CD4-positive, alpha-beta T cell treated with Interleukin-17A for 1 hour (primary cell): ENCODE measurements at regions not wholly inside any gene's neighbourhood (a gene's known extent, or its start where the extent isn't known, plus 50 kb on each side); places are given as distances from the start of the nearest gene placed in this dataset.

Source experiments
- DNase-seq: peaks from one replicate; pipeline ENCODE4 v3.0.0-alpha.2; 2020

DNA sequence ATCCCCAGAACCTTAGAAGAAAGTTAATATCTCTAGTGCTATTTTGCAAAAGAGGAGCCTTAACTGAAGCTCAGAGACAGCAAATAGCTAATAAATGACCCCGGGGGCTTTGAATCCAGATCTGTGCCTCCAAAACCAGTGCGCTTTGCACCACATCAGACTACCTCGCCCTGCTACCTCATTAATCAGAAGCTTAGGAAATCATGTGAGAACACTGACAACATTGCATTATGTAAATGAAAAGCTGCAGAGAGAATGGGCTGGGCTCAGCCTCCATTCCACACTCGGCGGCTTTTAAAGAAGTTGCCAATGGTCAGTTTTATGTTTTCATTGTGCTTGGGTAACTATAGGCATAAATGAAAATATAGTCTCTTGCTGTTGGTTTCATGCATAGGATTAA, 54.0 kb upstream of the STMND1 start:
- no peak for DNase-seq

GRCh38 chr6:17045581-17046322, 56.1 kb upstream of the STMND1 start:
- no peak for DNase-seq

DNA sequence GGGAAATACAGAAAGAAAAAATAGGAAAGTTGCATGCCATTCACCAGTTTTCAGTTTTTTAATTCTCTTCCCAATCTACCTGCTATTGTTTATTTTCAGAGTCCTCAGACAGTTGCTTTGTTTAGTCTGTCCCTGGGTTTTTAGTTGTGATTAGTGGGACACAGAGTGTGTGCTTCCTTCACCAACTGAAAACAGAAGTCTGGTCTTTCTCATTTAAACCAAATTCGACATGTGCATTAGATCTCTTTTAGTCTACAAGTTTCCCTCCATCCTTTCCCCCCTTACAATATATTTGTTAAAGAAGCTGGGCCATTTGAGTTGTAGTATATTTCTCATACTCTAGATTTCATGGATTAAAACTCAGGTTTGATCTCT, 58.7 kb upstream of the STMND1 start:
- DNase-seq: no peak

GRCh38 chr6:17042422-17043147, 59.3 kb upstream of the STMND1 start:
- DNase-seq: no peak

DNA sequence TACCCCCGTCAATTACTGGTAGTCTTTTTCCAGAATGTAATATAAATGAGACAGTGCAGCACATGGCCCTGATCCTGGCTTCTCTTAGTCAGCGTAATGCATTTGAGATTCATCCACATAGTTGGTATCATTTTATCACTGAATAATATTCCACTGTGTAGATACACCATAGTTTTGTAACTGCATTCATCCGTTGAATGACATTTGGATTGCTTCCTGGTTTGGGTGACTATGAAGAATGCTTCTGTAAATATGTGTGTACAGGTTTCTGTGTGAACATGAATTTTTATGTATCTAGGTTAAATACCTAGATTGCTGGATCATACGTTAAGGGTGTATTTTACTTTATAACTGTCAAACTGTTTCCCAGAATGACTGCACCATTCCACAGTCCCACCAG, 62.6 kb upstream of the STMND1 start:
- DNase-seq: no peak

GRCh38 chr6:17038316-17038715, 63.5 kb upstream of the STMND1 start:
- no peak for DNase-seq

GRCh38 chr6:17036065-17036393, 65.8 kb upstream of the STMND1 start:
- no peak for DNase-seq

- no peak for DNase-seq
Observed at GRCh38 chr6:17035257-17036064, 66.4 kb upstream of the STMND1 start.

GRCh38 chr6:17033746-17034145, 68.1 kb upstream of the STMND1 start:
- DNase-seq: no peak

- no peak for DNase-seq
Observed at GRCh38 chr6:17032988-17033634, 68.7 kb upstream of the STMND1 start.

GRCh38 chr6:17032590-17032987, 69.3 kb upstream of the STMND1 start:
- no peak for DNase-seq

DNA sequence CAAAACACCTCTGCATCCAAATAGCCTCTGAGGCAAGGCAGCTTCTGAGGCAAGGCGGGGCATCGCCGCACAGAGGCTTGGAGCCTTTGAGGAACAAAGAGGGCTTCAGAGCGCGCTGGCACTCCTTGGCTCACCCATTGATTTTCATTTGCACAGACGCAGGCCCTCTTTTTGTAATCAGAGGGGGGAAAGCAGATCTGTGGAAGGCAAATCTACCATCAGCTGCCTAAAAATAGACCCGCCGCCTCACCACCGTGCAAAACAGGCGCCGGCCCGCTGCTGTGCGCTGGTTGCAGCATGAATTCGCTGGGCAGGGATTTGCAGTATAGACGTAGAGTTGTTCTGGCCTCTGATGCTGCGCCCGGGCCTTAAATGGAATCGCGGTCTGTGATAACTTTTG, 69.9 kb upstream of the STMND1 start:
- DNase-seq: no peak

GRCh38 chr6:17027441-17027840, 74.4 kb upstream of the STMND1 start:
- no peak for DNase-seq

GRCh38 chr6:17022604-17023003, 79.2 kb upstream of the STMND1 start:
- no peak for DNase-seq

DNA sequence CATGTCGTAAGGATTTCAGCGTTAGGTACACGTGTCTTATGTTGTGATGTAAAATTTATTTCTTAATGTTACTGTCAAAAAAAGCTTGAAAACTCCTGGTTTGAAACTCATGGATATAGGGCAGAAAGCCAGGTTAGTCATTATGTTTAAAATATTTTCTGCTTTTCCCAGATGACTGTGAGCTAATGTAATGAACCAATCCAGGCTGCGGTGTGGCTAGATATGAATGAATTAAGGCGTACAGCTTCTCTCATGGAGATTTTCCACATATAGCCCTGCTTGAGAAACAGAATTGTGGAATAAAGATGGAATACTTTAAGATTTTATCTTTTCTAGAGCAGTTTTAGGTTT, 80.3 kb upstream of the STMND1 start:
- no peak for DNase-seq

- no peak for DNase-seq
Observed at GRCh38 chr6:17020889-17021538, 80.8 kb upstream of the STMND1 start.

GRCh38 chr6:17018425-17018824, 83.4 kb upstream of the STMND1 start:
- DNase-seq: no peak

- no peak for DNase-seq
Observed at GRCh38 chr6:17017416-17017815, 84.4 kb upstream of the STMND1 start.

GRCh38 chr6:17015551-17016381, 86.1 kb upstream of the STMND1 start:
- peak; percentile 78 for DNase-seq

DNA sequence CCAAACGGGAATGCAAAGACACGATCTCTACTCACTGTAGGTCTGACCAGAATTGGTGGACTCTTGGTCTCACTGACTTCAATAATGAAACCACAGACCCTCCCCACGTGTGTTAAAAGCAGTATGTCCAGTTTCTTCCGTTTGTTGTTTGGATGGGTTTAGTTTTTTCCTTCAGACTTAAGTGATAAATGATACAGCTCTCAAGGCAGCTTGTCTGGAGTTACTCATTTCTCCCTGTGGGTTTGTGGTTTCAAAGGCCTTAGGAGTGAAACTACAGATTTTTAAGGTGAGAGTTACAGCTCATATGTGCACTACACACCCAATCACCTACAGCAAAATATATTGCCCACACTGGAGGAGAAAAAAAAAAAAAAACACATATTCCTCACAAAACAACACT, 86.7 kb upstream of the STMND1 start:
- DNase-seq: no peak

- no peak for DNase-seq
Observed at GRCh38 chr6:17013701-17014100, 88.1 kb upstream of the STMND1 start.
